ENCODE measurements at regions not wholly inside any gene's neighbourhood (a gene's known extent, or its start where the extent isn't known, plus 50 kb on each side); places are given as distances from the start of the nearest gene placed in this dataset.
"Not testable (repeated sequence)": the region's sequence is repeated elsewhere in the genome, so short reads cannot be mapped to it uniquely, and the experiment has no call there.

GRCh38 chr3:87946007-87946406, 112.8 kb downstream of the CGGBP1 start:
- H3K27me3 Mint-ChIP-seq: peaks cover 11% of the 10 kb centered on the region

GRCh38 chr3:87942256-87942655, 116.5 kb downstream of the CGGBP1 start:
- peaks cover 14% of the 10 kb centered on the region for H3K9me3 Mint-ChIP-seq
- H3K27me3 Mint-ChIP-seq: peaks cover 22% of the 10 kb centered on the region
- H3K36me3 Mint-ChIP-seq, H3K4me3 Mint-ChIP-seq, H3K4me1 Mint-ChIP-seq, ATAC-seq, H3K27ac Mint-ChIP-seq: not testable (repeated sequence)

More at GRCh38 chr3:87946007-87946406, 112.8 kb downstream of the CGGBP1 start:
- ATAC-seq, H3K4me3 Mint-ChIP-seq, H3K27ac Mint-ChIP-seq, H3K36me3 Mint-ChIP-seq, H3K9me3 Mint-ChIP-seq: not testable (repeated sequence)
- peaks cover 19% of the 10 kb centered on the region for H3K4me1 Mint-ChIP-seq

- peaks cover 10% of the 10 kb centered on the region for H3K36me3 Mint-ChIP-seq
- H3K27me3 Mint-ChIP-seq: no peaks in the 10 kb centered on the region
- H3K9me3 Mint-ChIP-seq: peaks cover 10% of the 10 kb centered on the region
- no peak overlapping the region for H3K4me3 Mint-ChIP-seq
- H3K27ac Mint-ChIP-seq: no peak overlapping the region
- no peaks in the 10 kb centered on the region for H3K4me1 Mint-ChIP-seq
- no peak for ATAC-seq
Observed at GRCh38 chr3:87924485-87924884, 134.3 kb downstream of the CGGBP1 start.

GRCh38 chr3:87920549-87920948, 138.3 kb downstream of the CGGBP1 start:
- no peak overlapping the region for H3K27ac Mint-ChIP-seq
- H3K36me3 Mint-ChIP-seq: peaks cover 10% of the 10 kb centered on the region
- no peaks in the 10 kb centered on the region for H3K4me1 Mint-ChIP-seq
- ATAC-seq: no peak
- no peak overlapping the region for H3K4me3 Mint-ChIP-seq
- peaks cover 15% of the 10 kb centered on the region for H3K9me3 Mint-ChIP-seq
- no peaks in the 10 kb centered on the region for H3K27me3 Mint-ChIP-seq

GRCh38 chr3:87901141-87901540, 157.7 kb downstream of the CGGBP1 start:
- no peaks in the 10 kb centered on the region for H3K9me3 Mint-ChIP-seq
- ATAC-seq: no peak

GRCh38 chr3:87900061-87900460, 158.7 kb downstream of the CGGBP1 start:
- Mint-ChIP-seq H3K27me3 (no peaks in the 10 kb centered on the region), H3K4me1 (no peaks in the 10 kb centered on the region), H3K9me3 (no peaks in the 10 kb centered on the region), H3K27ac (no peak overlapping the region), H3K4me3 (no peak overlapping the region), H3K36me3 (no peaks in the 10 kb centered on the region)
- no peak for ATAC-seq

More at GRCh38 chr3:87901141-87901540, 157.7 kb downstream of the CGGBP1 start:
- no peak overlapping the region for H3K4me3 Mint-ChIP-seq
- H3K36me3 Mint-ChIP-seq: no peaks in the 10 kb centered on the region
- no peak overlapping the region for H3K27ac Mint-ChIP-seq
- H3K27me3 Mint-ChIP-seq: no peaks in the 10 kb centered on the region
- no peaks in the 10 kb centered on the region for H3K4me1 Mint-ChIP-seq

- Mint-ChIP-seq H3K4me3 (no peak overlapping the region), H3K27ac (no peak overlapping the region), H3K36me3 (no peaks in the 10 kb centered on the region), H3K27me3 (no peaks in the 10 kb centered on the region), H3K4me1 (no peaks in the 10 kb centered on the region), H3K9me3 (no peaks in the 10 kb centered on the region)
- no peak for ATAC-seq
Observed at GRCh38 chr3:87898971-87899370, 159.8 kb downstream of the CGGBP1 start.

GRCh38 chr3:87895983-87896382, 162.8 kb downstream of the CGGBP1 start:
- no peak overlapping the region for H3K27ac Mint-ChIP-seq
- H3K4me1 Mint-ChIP-seq: no peaks in the 10 kb centered on the region
- no peaks in the 10 kb centered on the region for H3K36me3 Mint-ChIP-seq
- no peaks in the 10 kb centered on the region for H3K27me3 Mint-ChIP-seq
- no peak overlapping the region for H3K4me3 Mint-ChIP-seq
- H3K9me3 Mint-ChIP-seq: no peaks in the 10 kb centered on the region
- ATAC-seq: no peak

- H3K27me3 Mint-ChIP-seq: no peaks in the 10 kb centered on the region
- H3K9me3 Mint-ChIP-seq: peaks cover 14% of the 10 kb centered on the region
- peaks cover 7% of the 10 kb centered on the region for H3K36me3 Mint-ChIP-seq
- no peaks in the 10 kb centered on the region for H3K4me1 Mint-ChIP-seq
- H3K27ac Mint-ChIP-seq: no peak overlapping the region
- no peak overlapping the region for H3K4me3 Mint-ChIP-seq
- ATAC-seq: no peak
Observed at GRCh38 chr3:87873136-87873535, 185.7 kb downstream of the CGGBP1 start.

GRCh38 chr3:87867001-87867400, 191.8 kb downstream of the CGGBP1 start:
- ATAC-seq: no peak
- peaks cover 7% of the 10 kb centered on the region for H3K9me3 Mint-ChIP-seq
- no peak overlapping the region for H3K4me3 Mint-ChIP-seq
- H3K36me3 Mint-ChIP-seq: peaks cover 7% of the 10 kb centered on the region
- no peak overlapping the region for H3K27ac Mint-ChIP-seq
- peaks cover 20% of the 10 kb centered on the region for H3K27me3 Mint-ChIP-seq
- no peaks in the 10 kb centered on the region for H3K4me1 Mint-ChIP-seq

GRCh38 chr3:87856126-87856525, 202.7 kb downstream of the CGGBP1 start:
- Mint-ChIP-seq H3K27me3 (no peaks in the 10 kb centered on the region), H3K9me3 (no peaks in the 10 kb centered on the region), H3K36me3 (no peaks in the 10 kb centered on the region), H3K4me1 (no peaks in the 10 kb centered on the region), H3K27ac (no peak overlapping the region), H3K4me3 (no peak overlapping the region)
- no peak for ATAC-seq

GRCh38 chr3:87855616-87856015, 203.2 kb downstream of the CGGBP1 start:
- H3K9me3 Mint-ChIP-seq: no peaks in the 10 kb centered on the region
- ATAC-seq: no peak
- H3K27ac Mint-ChIP-seq: no peak overlapping the region
- H3K4me3 Mint-ChIP-seq: no peak overlapping the region
- no peaks in the 10 kb centered on the region for H3K4me1 Mint-ChIP-seq
- H3K27me3 Mint-ChIP-seq: no peaks in the 10 kb centered on the region
- no peaks in the 10 kb centered on the region for H3K36me3 Mint-ChIP-seq

- Mint-ChIP-seq H3K36me3 (no peaks in the 10 kb centered on the region), H3K4me3 (no peak overlapping the region), H3K9me3 (no peaks in the 10 kb centered on the region), H3K27me3 (no peaks in the 10 kb centered on the region), H3K27ac (no peak overlapping the region), H3K4me1 (no peaks in the 10 kb centered on the region)
- no peak for ATAC-seq
Observed at GRCh38 chr3:87855211-87855610, 203.6 kb downstream of the CGGBP1 start.

- H3K27ac Mint-ChIP-seq: no peak overlapping the region
- ATAC-seq: no peak
- H3K27me3 Mint-ChIP-seq: no peaks in the 10 kb centered on the region
- H3K4me1 Mint-ChIP-seq: no peaks in the 10 kb centered on the region
- no peak overlapping the region for H3K4me3 Mint-ChIP-seq
- H3K9me3 Mint-ChIP-seq: no peaks in the 10 kb centered on the region
- H3K36me3 Mint-ChIP-seq: no peaks in the 10 kb centered on the region
Observed at GRCh38 chr3:87848003-87848402, 210.8 kb downstream of the CGGBP1 start.

- Mint-ChIP-seq H3K4me3 (no peak overlapping the region), H3K9me3 (peaks cover 8% of the 10 kb centered on the region), H3K4me1 (no peaks in the 10 kb centered on the region), H3K27ac (no peak overlapping the region), H3K36me3 (no peaks in the 10 kb centered on the region), H3K27me3 (no peaks in the 10 kb centered on the region)
- no peak for ATAC-seq
Observed at GRCh38 chr3:87837076-87837475, 221.7 kb downstream of the CGGBP1 start.

GRCh38 chr3:87836026-87836425, 222.8 kb downstream of the CGGBP1 start:
- Mint-ChIP-seq H3K27ac (no peak overlapping the region), H3K9me3 (peaks cover 8% of the 10 kb centered on the region), H3K36me3 (no peaks in the 10 kb centered on the region), H3K27me3 (no peaks in the 10 kb centered on the region), H3K4me3 (no peak overlapping the region), H3K4me1 (no peaks in the 10 kb centered on the region)
- no peak for ATAC-seq

- Mint-ChIP-seq H3K27ac (no peak overlapping the region), H3K4me3 (no peak overlapping the region), H3K36me3 (no peaks in the 10 kb centered on the region), H3K9me3 (peaks cover 5% of the 10 kb centered on the region), H3K27me3 (no peaks in the 10 kb centered on the region), H3K4me1 (no peaks in the 10 kb centered on the region)
- ATAC-seq: no peak
Observed at GRCh38 chr3:87835236-87835635, 223.6 kb downstream of the CGGBP1 start.
